Activated CD8-positive, alpha-beta memory T cell treated with anti-CD3 and anti-CD28 coated beads, Interleukin-2, amount 50 U/mL, for 48 hours (primary cell): ENCODE measurements at regions not wholly inside any gene's neighbourhood (a gene's known extent, or its start where the extent isn't known, plus 50 kb on each side); places are given as distances from the start of the nearest gene placed in this dataset.
"Not testable (repeated sequence)": the region's sequence is repeated elsewhere in the genome, so short reads cannot be mapped to it uniquely, and the experiment has no call there.

Experiments
- DNase-seq: peaks from one replicate; pipeline ENCODE4 v3.0.0-alpha.2; 2020

GRCh38 chr2:11877764-11878163 is 131.3 kb downstream of the LPIN1 start:
- DNase-seq, result no peak

DNA sequence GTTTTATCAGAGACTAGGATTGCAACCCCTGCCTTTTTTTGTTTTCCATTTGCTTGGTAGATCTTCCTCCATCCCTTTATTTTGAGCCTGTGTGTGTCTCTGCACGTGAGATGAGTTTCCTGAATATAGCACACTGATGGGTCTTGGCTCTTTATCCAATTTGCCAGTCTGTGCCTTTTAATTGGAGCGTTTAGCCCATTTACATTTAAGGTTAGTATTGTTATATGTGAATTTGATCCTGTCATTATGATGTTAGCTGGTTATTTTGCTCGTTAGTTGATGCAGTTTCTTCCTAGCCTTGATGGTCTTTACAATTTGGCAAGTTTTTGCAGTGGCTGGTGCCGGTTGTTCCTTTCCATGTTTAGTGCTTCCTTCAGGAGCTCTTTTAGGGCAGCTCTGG is 138.8 kb downstream of the LPIN1 start:
- not testable (repeated sequence) for DNase-seq

DNA sequence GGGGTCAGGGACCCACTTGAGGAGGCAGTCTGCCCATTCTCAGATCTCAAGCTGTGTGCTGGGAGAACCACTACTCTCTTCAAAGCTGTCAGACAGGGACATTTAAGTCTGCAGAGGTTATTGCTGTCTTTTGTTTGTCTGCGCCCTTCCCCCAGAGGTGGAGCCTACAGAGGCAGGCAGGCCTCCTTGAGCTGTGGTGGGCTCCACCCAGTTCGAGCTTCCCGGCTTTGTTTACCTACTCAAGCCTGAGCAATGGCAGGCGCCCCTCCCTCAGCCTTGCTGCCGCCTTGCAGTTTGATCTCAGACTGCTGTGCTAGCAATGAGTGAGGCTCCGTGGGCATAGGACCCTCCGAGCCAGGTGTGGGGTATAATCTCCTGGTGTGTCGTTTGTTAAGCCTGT is 140.5 kb downstream of the LPIN1 start:
- not testable (repeated sequence) for DNase-seq

GRCh38 chr2:11889101-11889850 is 142.8 kb downstream of the LPIN1 start:
- DNase-seq, result no peak

GRCh38 chr2:11889854-11890253 is 143.4 kb downstream of the LPIN1 start:
- DNase-seq, result no peak

- DNase-seq, result no peak
Measured at GRCh38 chr2:11891028-11891427, 144.6 kb downstream of the LPIN1 start.

DNA sequence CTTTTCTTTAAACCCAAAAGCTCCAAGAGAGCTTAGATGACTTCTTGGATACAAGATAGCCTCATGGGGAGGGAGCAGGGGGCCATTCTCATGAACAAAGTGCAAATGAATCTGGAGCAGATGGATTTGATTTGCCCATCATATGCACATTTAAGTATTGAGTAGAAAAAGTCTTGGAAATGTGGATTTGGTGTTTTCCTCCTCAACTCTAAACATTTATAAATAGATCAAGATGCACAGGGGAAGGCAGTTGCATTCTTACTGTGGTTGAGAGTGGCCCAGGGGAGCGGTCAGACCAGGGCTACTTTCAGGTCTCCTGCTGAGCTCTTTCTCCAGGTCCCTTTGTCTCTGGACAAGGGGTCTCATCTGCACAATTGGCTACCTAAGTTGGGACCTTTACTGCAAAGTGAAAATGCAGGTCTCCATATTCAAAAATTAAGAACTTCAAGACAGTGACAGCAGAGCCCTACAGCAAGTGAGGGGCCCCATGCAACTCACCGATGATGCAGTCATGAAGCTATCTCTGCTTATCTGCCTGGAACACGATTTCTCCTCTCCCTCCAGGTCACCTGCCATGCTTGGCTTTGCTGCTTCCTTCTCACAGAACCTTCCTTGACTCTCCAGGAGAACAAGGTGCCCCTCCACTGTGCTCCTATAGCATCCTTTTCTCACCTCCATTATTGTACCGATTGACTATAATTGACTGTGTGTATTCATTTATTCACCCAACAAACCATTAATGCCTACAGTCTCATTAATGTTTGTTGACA is 145.4 kb downstream of the LPIN1 start:
- DNase-seq, result no peak

DNA sequence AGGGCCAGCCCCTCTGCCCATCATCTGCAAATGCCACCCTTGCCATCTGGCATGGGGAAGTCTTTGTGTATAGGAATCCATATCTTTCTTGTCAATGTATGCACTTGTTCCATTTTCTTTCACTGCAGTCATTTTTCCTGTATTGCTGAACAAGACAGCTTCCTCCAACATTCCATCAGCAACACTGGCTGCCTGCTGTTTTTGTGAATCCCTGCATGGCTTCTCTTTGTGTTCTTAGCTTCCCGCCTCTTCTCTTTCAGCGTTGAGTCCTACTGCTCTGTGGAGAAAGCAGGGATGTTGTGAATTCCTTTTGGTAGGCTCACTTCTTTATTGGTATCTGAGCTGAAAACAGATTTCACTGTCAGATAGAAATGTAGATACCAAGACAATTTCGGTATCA is 150.0 kb downstream of the LPIN1 start:
- DNase-seq, result no peak

DNA sequence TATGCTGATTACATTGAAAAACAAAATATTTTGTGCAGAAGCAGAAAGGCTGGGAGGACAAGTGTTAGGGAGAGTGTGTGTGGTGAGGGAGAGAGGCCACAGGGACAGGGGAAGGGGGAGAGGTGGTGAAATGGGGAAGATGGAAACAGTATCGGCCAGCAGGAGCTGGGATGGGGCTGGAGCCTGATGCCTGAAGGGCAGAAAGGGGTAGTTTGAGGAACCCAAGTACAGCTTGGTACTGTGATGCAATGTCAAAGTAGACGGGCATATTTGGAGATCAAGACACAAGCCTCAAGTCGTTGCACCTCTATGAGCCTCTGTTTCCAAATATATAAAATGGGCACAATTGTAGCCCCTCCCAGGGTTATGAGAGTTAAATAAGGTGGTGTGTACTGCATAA is 152.1 kb downstream of the LPIN1 start:
- no peak for DNase-seq

DNA sequence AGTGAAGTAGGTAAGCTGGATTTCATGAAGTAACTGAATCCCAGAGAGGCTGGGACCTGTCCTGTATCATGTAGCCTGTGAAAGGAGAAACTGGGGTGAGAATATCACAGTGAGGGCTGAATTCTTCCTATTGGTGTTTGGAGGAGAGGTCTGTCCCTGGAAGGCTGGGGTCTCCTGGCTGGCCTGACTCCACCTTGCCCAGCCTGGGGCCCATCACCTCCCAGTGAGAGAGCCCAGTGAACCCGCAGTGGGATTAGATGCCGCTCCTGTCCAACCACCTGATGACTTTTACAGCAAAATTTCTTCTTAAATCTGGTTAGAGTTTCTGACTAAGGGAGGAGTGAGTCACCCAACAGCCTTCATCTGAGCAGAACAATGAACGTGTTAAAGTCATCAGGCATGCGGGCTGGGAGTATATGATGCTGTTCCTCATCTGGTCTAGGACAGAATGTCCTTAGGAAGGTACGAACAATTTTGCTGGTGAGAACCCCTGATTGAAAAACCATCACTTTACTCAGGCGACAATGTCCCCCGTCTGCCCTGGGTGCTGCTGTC is 152.9 kb downstream of the LPIN1 start:
- DNase-seq, result no peak

GRCh38 chr2:11900891-11901290 is 154.5 kb downstream of the LPIN1 start:
- not testable (repeated sequence) for DNase-seq

GRCh38 chr2:11901351-11902069 is 155.1 kb downstream of the LPIN1 start:
- DNase-seq, result no peak

DNA sequence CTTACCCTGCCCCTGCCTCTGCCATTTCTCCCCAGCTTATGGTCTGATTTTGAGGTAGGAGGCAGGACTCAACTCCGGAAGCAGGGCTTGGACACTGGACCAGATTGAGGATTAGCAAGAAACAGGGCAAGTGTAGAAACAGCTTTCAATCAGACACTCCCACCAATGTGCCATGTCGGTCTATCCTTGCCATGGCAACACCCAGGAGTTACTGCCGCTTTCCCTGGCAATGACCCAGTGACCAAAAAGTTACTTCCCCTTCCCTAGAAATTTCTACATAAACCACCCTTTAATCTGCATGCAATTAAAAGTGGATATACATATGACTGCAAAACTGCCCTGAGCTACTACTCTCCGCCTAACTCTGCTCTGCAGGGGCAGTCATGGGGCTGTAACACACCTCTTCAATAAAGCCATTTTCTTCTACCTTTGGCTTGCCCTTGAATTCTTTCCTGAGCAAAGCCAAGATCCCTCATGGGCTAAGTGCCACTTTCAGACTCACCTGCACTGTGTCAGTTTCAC is 156.7 kb downstream of the LPIN1 start:
- no peak for DNase-seq

DNA sequence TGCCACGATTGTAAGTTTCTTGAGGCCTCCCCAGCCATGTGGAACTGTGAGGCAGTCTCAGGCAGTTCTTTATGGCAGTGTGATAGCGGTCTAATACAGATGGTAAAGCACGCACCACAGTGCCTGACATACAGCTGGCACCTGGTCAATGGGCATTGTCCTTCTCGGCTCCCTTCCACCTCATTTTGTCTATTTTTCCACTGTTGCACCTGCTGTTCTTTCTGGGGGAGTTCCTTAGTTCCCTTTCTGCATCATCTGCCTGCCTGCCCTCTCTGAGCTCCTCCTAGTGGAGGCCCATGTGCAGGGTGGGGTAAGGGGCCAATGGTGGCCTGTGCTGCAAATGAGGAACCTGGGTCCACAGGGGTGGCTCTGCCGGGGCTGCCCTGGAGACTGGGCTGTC is 157.6 kb downstream of the LPIN1 start:
- no peak for DNase-seq

DNA sequence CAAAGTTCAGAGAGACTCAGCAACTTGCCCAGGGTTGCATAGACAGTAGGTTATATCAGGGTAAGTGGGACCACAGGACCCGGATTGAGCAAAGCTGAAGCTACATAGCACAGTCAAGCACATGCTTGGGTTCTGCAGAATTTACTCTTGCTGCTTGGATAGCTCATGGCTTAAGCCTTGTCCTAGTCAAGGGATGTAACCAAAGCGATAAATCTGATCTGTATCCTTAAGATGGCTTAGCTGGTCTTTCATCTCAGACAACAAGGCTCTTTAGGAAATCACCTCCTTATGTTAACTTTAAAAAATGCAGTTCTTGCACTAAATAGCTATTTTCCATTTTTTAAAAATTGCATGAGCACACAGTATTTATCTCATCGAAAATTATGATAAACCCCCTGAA is 158.5 kb downstream of the LPIN1 start:
- DNase-seq, result no peak

DNA sequence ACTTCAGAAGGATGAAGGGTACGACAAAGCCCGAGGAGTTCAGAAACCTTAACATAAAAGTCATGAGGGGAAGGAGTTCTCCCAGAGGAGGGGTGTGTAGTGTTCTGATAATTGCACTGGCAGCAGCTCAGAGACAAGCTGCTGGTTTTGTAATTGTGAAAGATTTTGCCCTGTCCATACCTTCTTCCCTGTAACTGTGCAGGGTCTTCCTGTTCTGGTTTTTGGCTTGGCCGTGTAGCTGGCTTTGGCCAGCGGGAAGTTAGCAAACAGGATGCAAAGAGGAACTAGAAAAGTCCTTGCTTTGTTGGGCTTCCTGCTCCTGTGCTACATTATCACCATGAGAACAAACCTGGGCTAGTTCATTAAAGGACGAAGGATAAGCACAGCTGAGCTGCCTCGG is 160.8 kb downstream of the LPIN1 start:
- no peak for DNase-seq

DNA sequence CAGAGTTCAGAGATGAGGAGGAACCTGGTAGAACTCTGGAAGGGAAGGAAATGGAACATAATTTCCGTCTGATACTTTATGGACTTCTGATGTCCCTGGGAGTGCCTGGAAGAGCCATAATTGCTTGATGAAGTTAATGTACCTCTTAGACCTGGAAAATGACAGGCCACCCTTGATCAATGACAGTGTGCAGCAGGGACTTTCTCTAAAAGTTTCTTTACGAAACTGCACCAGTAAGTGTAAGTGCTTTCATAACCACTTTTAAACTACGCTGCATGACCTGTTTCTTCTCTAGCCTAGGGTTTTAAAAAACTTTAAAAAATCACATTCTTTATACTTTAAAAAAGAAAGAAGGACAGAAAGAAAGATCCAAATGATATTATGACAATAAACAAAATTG is 164.5 kb downstream of the LPIN1 start:
- no peak for DNase-seq

GRCh38 chr2:11912980-11913379 is 166.5 kb downstream of the LPIN1 start:
- DNase-seq, result no peak

DNA sequence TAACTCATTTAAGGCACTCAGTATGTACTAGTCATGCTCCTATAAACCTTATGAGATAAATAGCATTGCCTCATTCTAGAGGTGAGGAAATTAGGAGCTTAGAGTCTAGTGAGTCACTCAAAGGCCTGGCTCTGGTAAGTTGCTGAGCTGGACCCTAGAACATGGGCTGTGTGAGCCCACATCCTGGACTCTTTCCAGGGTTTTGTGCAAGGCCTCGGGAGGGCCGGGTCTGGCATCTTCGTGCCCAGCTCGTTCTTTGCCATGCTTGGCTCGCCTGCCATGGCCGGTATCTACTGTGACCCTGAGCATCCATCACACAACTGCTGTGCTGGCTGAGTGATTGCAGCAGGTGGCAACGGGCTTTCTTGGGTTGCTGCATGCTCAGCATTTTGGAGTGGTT is 168.0 kb downstream of the LPIN1 start:
- DNase-seq, result no peak

DNA sequence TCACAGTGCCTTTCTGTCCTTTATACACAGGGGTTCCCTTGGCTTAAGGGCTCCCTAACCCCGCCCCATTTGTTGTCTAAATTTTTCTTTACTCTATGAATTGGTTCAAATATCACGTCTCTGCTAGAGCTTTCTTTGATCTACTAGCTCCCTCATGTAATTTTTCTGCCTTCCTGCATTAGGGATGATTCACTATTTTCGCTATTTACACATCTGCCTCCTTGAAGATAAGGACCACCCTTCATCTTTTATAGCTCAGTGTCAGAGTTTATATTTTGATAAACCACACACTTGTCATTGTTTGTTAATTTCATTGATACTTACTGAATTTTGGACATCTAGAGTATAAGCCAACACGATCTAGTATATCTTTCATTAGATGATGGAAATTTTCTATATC is 169.2 kb downstream of the LPIN1 start:
- no peak for DNase-seq

DNA sequence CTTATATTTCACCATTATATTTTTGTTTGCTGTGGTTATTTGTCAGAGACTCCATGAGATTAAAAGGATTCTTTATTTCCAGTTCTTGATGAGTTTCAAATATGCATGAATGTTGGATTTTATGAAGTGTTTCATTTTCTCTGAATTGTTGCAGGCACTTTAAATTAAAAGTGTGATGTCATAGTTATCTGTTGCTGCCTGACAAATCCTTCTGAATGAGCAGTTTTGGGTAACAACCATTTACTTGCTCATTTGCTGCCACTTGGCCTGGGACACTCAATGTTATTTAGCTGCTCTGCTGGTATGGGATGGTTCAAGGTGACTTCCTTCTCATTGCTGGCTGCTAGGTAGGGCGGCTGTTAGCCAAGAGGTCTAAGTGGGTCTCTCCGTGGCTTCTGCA is 173.5 kb downstream of the LPIN1 start:
- DNase-seq, result no peak

GRCh38 chr2:11920993-11921583 is 174.7 kb downstream of the LPIN1 start:
- DNase-seq, result no peak

- no peak for DNase-seq
Measured at GRCh38 chr2:11922294-11922693, 175.9 kb downstream of the LPIN1 start.
